ENCODE measurements at regions not wholly inside any gene's neighbourhood (a gene's known extent, or its start where the extent isn't known, plus 50 kb on each side); places are given as distances from the start of the nearest gene placed in this dataset.

DNA sequence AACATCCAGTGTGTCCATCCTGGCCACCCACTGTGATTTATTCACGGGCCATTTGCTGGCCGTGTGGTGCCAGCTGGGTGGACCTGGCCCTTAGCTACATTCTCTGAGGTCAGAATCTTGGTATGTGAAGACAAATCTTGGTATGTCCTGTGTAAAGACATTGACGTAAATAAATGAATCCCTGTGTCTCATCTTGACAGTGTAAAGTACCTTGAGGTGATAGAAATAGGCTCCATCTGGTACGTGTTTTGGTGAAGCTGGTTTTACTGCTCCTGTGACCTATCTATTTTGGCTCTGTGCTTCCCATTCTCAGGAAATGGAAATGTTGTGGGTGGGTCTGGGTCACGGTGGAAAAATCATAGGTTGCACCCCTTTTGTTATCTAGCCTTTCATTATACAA is 245.4 kb upstream of the ANKH start:
- H3F3A ChIP-seq (ENCODE audit: control insufficient read depth, insufficient read depth): no peaks in the 10 kb centered on the region
- no peak overlapping the region for H3K4me2 ChIP-seq (ENCODE audit: low read length)
- H3K27me3 ChIP-seq (ENCODE audit: control insufficient read depth, low read length): no peaks in the 10 kb centered on the region
- H3K79me2 ChIP-seq (ENCODE audit: control insufficient read depth, low read length): no peaks in the 10 kb centered on the region
- H3K4me1 ChIP-seq (ENCODE audit: control insufficient read depth, low read length): no peaks in the 10 kb centered on the region
- TF ChIP-seq, protein P1, sequence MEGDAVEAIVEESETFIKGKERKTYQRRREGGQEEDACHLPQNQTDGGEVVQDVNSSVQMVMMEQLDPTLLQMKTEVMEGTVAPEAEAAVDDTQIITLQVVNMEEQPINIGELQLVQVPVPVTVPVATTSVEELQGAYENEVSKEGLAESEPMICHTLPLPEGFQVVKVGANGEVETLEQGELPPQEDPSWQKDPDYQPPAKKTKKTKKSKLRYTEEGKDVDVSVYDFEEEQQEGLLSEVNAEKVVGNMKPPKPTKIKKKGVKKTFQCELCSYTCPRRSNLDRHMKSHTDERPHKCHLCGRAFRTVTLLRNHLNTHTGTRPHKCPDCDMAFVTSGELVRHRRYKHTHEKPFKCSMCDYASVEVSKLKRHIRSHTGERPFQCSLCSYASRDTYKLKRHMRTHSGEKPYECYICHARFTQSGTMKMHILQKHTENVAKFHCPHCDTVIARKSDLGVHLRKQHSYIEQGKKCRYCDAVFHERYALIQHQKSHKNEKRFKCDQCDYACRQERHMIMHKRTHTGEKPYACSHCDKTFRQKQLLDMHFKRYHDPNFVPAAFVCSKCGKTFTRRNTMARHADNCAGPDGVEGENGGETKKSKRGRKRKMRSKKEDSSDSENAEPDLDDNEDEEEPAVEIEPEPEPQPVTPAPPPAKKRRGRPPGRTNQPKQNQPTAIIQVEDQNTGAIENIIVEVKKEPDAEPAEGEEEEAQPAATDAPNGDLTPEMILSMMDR (IDR thresholded peaks at IDR 0.05; ENCODE audit: low read depth, low read length, poor library complexity, severe bottlenecking): no peak
- TF ChIP-seq EZH2phosphoT487 (IDR thresholded peaks at IDR 0.05; ENCODE audit: borderline replicate concordance, low read length): no peak
- H3K36me3 ChIP-seq (ENCODE audit: control insufficient read depth, low read length): no peaks in the 10 kb centered on the region
- H3K4me3 ChIP-seq (ENCODE audit: low read length): no peak overlapping the region
- no peaks in the 10 kb centered on the region for H4K20me1 ChIP-seq (ENCODE audit: control insufficient read depth, insufficient read depth, low read depth, low read length)
- no peaks in the 10 kb centered on the region for H3K9me3 ChIP-seq (ENCODE audit: control insufficient read depth, insufficient read depth, low read length)
- H3K27ac ChIP-seq (ENCODE audit: low read depth, low read length): no peak overlapping the region
- H3K9me2 ChIP-seq (replicated peaks; ENCODE audit: control insufficient read depth, low read length): no peaks in the 10 kb centered on the region

- H3K9me3 ChIP-seq (ENCODE audit: control insufficient read depth, insufficient read depth, low read length): no peaks in the 10 kb centered on the region
- H4K20me1 ChIP-seq (ENCODE audit: control insufficient read depth, insufficient read depth, low read depth, low read length): no peaks in the 10 kb centered on the region
- no peak overlapping the region for H3K4me3 ChIP-seq (ENCODE audit: low read length)
- TF ChIP-seq EZH2phosphoT487 (IDR thresholded peaks at IDR 0.05; ENCODE audit: borderline replicate concordance, low read length): no peak
- TF ChIP-seq, protein P1 (IDR thresholded peaks at IDR 0.05; ENCODE audit: low read depth, low read length, poor library complexity, severe bottlenecking): no peak
- H3K9me2 ChIP-seq (replicated peaks; ENCODE audit: control insufficient read depth, low read length): no peaks in the 10 kb centered on the region
- no peak overlapping the region for H3K4me2 ChIP-seq (ENCODE audit: low read length)
- H3K27me3 ChIP-seq (ENCODE audit: control insufficient read depth, low read length): no peaks in the 10 kb centered on the region
- no peaks in the 10 kb centered on the region for H3K36me3 ChIP-seq (ENCODE audit: control insufficient read depth, low read length)
- H3K4me1 ChIP-seq (ENCODE audit: control insufficient read depth, low read length): no peaks in the 10 kb centered on the region
- H3K27ac ChIP-seq (ENCODE audit: low read depth, low read length): no peak overlapping the region
- H3F3A ChIP-seq (ENCODE audit: control insufficient read depth, insufficient read depth): no peaks in the 10 kb centered on the region
- no peaks in the 10 kb centered on the region for H3K79me2 ChIP-seq (ENCODE audit: control insufficient read depth, low read length)
Measured at GRCh38 chr5:15106530-15107283, 235.1 kb upstream of the ANKH start.

GRCh38 chr5:15105799-15106393 is 234.3 kb upstream of the ANKH start:
- no peaks in the 10 kb centered on the region for H3K9me2 ChIP-seq (replicated peaks; ENCODE audit: control insufficient read depth, low read length)
- H3K27me3 ChIP-seq (ENCODE audit: control insufficient read depth, low read length): no peaks in the 10 kb centered on the region
- no peaks in the 10 kb centered on the region for H3F3A ChIP-seq (ENCODE audit: control insufficient read depth, insufficient read depth)
- no peak for TF ChIP-seq EZH2phosphoT487 (IDR thresholded peaks at IDR 0.05; ENCODE audit: borderline replicate concordance, low read length)
- TF ChIP-seq, protein P1 (IDR thresholded peaks at IDR 0.05; ENCODE audit: low read depth, low read length, poor library complexity, severe bottlenecking): peak; percentile 84
- H3K79me2 ChIP-seq (ENCODE audit: control insufficient read depth, low read length): no peaks in the 10 kb centered on the region
- no peaks in the 10 kb centered on the region for H4K20me1 ChIP-seq (ENCODE audit: control insufficient read depth, insufficient read depth, low read depth, low read length)
- H3K36me3 ChIP-seq (ENCODE audit: control insufficient read depth, low read length): no peaks in the 10 kb centered on the region
- no peak overlapping the region for H3K4me3 ChIP-seq (ENCODE audit: low read length)
- no peak overlapping the region for H3K4me2 ChIP-seq (ENCODE audit: low read length)
- no peak overlapping the region for H3K27ac ChIP-seq (ENCODE audit: low read depth, low read length)
- no peaks in the 10 kb centered on the region for H3K9me3 ChIP-seq (ENCODE audit: control insufficient read depth, insufficient read depth, low read length)
- no peaks in the 10 kb centered on the region for H3K4me1 ChIP-seq (ENCODE audit: control insufficient read depth, low read length)

All from DOHH2 (cell line).